BJ (cell line): ENCODE measurements at regions not wholly inside any gene's neighbourhood (a gene's known extent, or its start where the extent isn't known, plus 50 kb on each side); places are given as distances from the start of the nearest gene placed in this dataset.
A peak's percentile ranks its signal among the peaks of the same experiment; 100 is the strongest.

ENCODE experiments used
- CTCF ChIA-PET: fragments of 350-600 bp; formaldehyde crosslinking; extraction: SDS; loops from one replicate; lab custom pipeline; 2021; ENCODE audit warnings: antibody characterized with exemption, inconsistent platforms; lab: Yijun Ruan, JAX
- POLR2A ChIA-PET: fragments of 300-600 bp; sonication (Branson Sonifier 250); formaldehyde crosslinking; extraction: SDS; loops from one replicate; lab custom pipeline; 2021; ENCODE audit warnings: antibody characterized with exemption; lab: Charles Lee
- DNase-seq: peaks from one replicate; pipeline ENCODE4 v3.0.0-alpha.2; 2011; ENCODE audit warnings: low read depth
- H3K27me3 ChIP-seq: 2 replicates; pipeline ENCODE4 v1.6.0; 2011; ENCODE audit warnings: low read length; ENCODE audit not compliant: control insufficient read depth, insufficient read depth
- H3K36me3 ChIP-seq: 2 replicates; pipeline ENCODE4 v1.5.1; 2011; ENCODE audit warnings: low read length; ENCODE audit not compliant: control insufficient read depth, insufficient read depth
- H3K4me3 ChIP-seq: 2 replicates; pipeline ENCODE4 v1.5.1; 2011; ENCODE audit warnings: low read depth, mild to moderate bottlenecking, control low read depth, low read length
- CTCF ChIP-seq: IDR thresholded peaks from 2 replicates; pipeline ENCODE4 v1.5.1; 2011; ENCODE audit warnings: low read depth, mild to moderate bottlenecking, control low read depth, inconsistent platforms, low read length, moderate library complexity; ENCODE audit not compliant: insufficient read depth

GRCh38 chr1:201589186-201589585 lies 50.3 kb downstream of the NAV1 start:
- Histone ChIP-seq H3K36me3 (peaks cover 6% of the 10 kb centered on the region), H3K27me3 (no peaks in the 10 kb centered on the region), H3K4me3 (no peak overlapping the region)
- no peak for DNase-seq
- CTCF ChIA-PET: no interaction called here
- POLR2A ChIA-PET: no interaction called here
- TF ChIP-seq CTCF: no peak

DNA sequence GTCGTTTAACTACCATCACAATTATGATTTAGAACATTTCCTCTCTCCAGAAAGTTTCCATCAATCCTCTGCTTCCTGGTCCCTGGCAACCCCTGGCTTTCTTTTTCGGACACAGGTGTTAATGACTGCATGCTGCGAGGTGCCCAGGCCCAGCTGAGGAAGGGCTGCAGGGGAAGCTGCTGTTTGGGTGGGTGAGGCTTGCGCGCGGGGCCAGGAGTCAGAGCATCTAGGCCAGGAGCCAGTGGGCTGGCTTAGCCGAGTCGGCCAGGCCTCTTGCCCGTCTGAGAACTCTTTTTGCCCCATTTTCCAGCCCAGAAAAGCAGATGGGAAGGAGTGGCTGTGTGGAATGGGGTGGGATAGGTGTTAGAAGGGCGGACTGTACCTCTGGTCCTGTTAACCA lies 51.5 kb downstream of the NAV1 start:
- no peak for DNase-seq
- no peak for TF ChIP-seq CTCF
- Histone ChIP-seq H3K4me3 (no peak overlapping the region), H3K27me3 (no peaks in the 10 kb centered on the region), H3K36me3 (peaks cover 6% of the 10 kb centered on the region)
- POLR2A ChIA-PET: no interaction called here
- CTCF ChIA-PET: no interaction called here

DNA sequence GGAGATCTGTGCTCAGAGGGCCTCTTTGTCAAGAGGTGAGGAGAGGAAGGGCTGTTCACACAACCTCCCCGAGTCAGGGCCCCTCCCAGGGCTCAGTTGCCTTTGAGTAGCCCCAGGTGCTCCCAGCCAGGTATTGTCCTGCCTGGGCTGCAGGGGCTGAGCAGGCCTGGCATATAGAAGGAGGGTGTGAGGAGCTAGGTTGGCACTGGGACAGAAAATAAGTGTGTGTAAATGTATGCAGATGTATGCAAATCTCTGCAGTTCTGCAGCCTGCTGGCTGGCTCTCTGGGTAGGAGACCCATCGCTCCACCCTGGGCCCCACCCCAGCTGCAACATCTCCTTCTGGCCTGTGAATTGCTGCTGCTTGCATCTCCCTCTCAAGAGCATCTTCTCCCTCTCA lies 52.4 kb downstream of the NAV1 start:
- no peak for DNase-seq
- Histone ChIP-seq H3K4me3 (no peak overlapping the region), H3K36me3 (peaks cover 7% of the 10 kb centered on the region), H3K27me3 (no peaks in the 10 kb centered on the region)
- ChIA-PET POLR2A (interaction anchor here (0.6 kb wide), 1 partner anchor 11 kb away, joined by 7 read pairs; no protein-coding TSS in a partner anchor), CTCF (interaction anchor here (1.1 kb wide), 1 partner anchor 9 kb away, joined by 3 read pairs; no protein-coding TSS in a partner anchor)
- no peak for TF ChIP-seq CTCF

DNA sequence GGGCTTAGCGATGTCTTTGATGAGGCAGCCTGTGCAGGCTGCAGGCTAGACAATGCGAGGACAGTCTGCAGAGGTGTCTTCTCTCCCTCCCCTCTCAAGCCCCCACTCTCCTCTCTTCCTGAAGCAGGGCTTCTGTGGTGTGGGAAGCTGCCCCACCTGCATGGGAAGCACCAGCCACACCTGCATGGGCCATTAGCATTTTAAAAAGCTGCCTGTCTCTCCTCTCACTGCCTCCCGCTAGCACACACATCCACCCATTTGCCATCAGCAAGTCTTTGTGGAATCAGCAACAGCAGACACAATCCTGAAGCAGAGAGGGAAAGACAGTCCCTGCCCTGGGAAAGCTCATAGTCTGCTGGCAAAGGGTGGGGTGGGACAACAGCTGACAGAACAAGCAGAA lies 53.1 kb downstream of the NAV1 start:
- H3K4me3 ChIP-seq: no peak overlapping the region
- POLR2A ChIA-PET: no interaction called here
- no peak for TF ChIP-seq CTCF
- H3K27me3 ChIP-seq: no peaks in the 10 kb centered on the region
- CTCF ChIA-PET: interaction anchor here (1.1 to 1.3 kb wide), 2 partner anchors 9 to 33 kb away, joined by 3 to 6 read pairs; no protein-coding TSS in a partner anchor
- no peak for DNase-seq
- peaks cover 7% of the 10 kb centered on the region for H3K36me3 ChIP-seq

- TF ChIP-seq CTCF: no peak
- Histone ChIP-seq H3K4me3 (no peak overlapping the region), H3K36me3 (peaks cover 13% of the 10 kb centered on the region), H3K27me3 (no peaks in the 10 kb centered on the region)
- DNase-seq: peak; percentile 99
- ChIA-PET POLR2A (interaction anchor here (0.6 kb wide), 1 partner anchor 58 kb away, joined by 8 read pairs; no protein-coding TSS in a partner anchor), CTCF (interaction anchor here (0.9 to 2.2 kb wide), 6 partner anchors 10 to 199 kb away, joined by 3 to 8 read pairs (median 4); no protein-coding TSS in a partner anchor)
These were observed 54.4 kb downstream of the NAV1 start for GRCh38 chr1:201593200-201593921.
